HG03280 (cell line): ENCODE measurements at regions not wholly inside any gene's neighbourhood (a gene's known extent, or its start where the extent isn't known, plus 50 kb on each side); places are given as distances from the start of the nearest gene placed in this dataset.

Experiments
- ATAC-seq: cut with Tn5 transposase; IDR thresholded peaks from one replicate; pipeline ENCODE4 v1.9.1; 2021; ENCODE audit warnings: mild to moderate bottlenecking, moderate library complexity; ENCODE audit not compliant: unreplicated experiment

GRCh38 chr1:181383695-181384094, 99.6 kb upstream of the CACNA1E start:
- no peak for ATAC-seq

- ATAC-seq, result no peak
These were observed 97.0 kb upstream of the CACNA1E start for GRCh38 chr1:181386340-181386739.

GRCh38 chr1:181386951-181387350, 96.4 kb upstream of the CACNA1E start:
- ATAC-seq, result no peak

- no peak for ATAC-seq
These were observed 95.6 kb upstream of the CACNA1E start for GRCh38 chr1:181387702-181388101.

GRCh38 chr1:181390410-181391077, 92.8 kb upstream of the CACNA1E start:
- ATAC-seq, result no peak

- ATAC-seq, result no peak
These were observed 91.9 kb upstream of the CACNA1E start for GRCh38 chr1:181391301-181391900.

- ATAC-seq, result no peak
These were observed 91.2 kb upstream of the CACNA1E start for GRCh38 chr1:181392133-181392532.

- no peak for ATAC-seq
These were observed 90.6 kb upstream of the CACNA1E start for GRCh38 chr1:181392613-181393220.

GRCh38 chr1:181394766-181395165, 88.6 kb upstream of the CACNA1E start:
- ATAC-seq, result no peak

- ATAC-seq, result no peak
These were observed 87.1 kb upstream of the CACNA1E start for GRCh38 chr1:181396171-181396670.

- no peak for ATAC-seq
These were observed 86.5 kb upstream of the CACNA1E start for GRCh38 chr1:181396811-181397210.

GRCh38 chr1:181397845-181398244, 85.5 kb upstream of the CACNA1E start:
- peak; percentile 59 for ATAC-seq

GRCh38 chr1:181398544-181398943, 84.8 kb upstream of the CACNA1E start:
- peak; percentile 93 for ATAC-seq

- ATAC-seq, result no peak
These were observed 77.7 kb upstream of the CACNA1E start for GRCh38 chr1:181405584-181405983.

- ATAC-seq, result no peak
These were observed 76.3 kb upstream of the CACNA1E start for GRCh38 chr1:181406989-181407388.

- ATAC-seq, result no peak
These were observed 73.3 kb upstream of the CACNA1E start for GRCh38 chr1:181409981-181410380.

GRCh38 chr1:181412746-181413145, 70.6 kb upstream of the CACNA1E start:
- no peak for ATAC-seq

GRCh38 chr1:181413195-181413815, 70.0 kb upstream of the CACNA1E start:
- ATAC-seq, result no peak

- ATAC-seq, result no peak
These were observed 69.5 kb upstream of the CACNA1E start for GRCh38 chr1:181413836-181414235.

GRCh38 chr1:181416268-181416860, 67.0 kb upstream of the CACNA1E start:
- ATAC-seq, result no peak

GRCh38 chr1:181417915-181418314, 65.4 kb upstream of the CACNA1E start:
- no peak for ATAC-seq
